Activated naive CD4-positive, alpha-beta T cell (primary cell): ENCODE measurements at regions not wholly inside any gene's neighbourhood (a gene's known extent, or its start where the extent isn't known, plus 50 kb on each side); places are given as distances from the start of the nearest gene placed in this dataset.
"Not testable (repeated sequence)": the region's sequence is repeated elsewhere in the genome, so short reads cannot be mapped to it uniquely, and the experiment has no call there.

ENCODE experiments used
- DNase-seq, 4 experiments: peaks; one replicate each; lab custom pipeline; 2025; lab: John Stamatoyannopoulos, UW

DNA sequence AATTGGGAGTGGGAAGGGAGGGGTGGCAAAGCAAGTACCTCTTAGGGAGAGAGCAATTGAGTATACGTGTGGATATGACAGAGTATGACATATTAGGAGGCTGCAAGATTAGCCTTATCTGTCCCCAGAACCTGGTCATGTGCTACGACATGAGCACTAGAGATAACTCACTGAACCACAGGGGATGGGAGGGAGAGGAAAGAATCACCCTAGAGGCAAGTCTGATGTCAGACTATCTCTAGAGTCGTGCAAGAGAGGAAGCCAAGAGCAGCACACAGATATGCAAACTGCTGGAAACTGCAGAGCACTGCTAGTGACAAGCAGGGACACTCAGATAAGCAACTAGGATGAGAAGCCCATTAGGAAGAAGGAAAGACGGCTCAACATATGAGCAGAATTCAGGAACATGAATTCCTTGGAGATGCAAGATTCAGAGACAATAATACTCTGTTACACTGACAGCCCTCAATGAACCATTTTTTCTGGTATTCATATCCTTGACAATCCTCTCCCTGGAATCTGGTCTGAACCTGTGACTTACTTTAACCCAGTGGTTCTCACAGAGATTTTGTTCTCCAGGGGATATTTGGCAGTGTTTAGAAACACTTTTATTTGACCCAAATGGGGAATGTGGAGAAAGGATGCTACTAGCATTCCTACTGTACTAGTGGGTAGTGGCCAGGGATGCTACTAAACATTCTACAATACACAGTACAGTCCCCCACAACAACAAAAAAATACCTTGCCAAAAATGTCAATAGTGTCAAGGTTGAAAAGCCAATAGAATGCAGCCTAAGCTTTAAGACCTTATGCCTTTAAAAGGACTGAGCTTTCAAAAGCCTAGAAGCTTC, 84.0 kb upstream of the BMP2K start:
- no peak for DNase-seq

DNA sequence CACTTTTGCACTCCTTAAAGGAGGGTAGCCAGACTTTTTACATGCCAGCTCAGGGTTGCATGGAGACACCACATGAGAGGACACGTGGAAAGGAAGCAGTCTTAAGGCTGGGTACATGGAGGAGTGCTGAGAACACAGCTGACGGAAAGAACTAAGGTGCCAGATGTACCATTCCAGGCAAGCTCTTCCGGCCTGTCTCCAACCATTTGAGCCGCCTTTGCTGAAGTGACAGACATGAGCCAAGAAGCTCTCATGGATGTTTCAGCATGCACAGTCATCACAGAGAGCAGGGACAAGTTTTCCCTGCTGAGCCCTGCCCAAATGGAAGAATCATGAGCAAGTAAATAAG, 83.4 kb upstream of the BMP2K start:
- DNase-seq, result no peak

- no peak for DNase-seq
Observed at GRCh38 chr4:78693777-78694456, 82.2 kb upstream of the BMP2K start.

GRCh38 chr4:78694457-78694787, 81.7 kb upstream of the BMP2K start:
- no peak for DNase-seq

GRCh38 chr4:78695910-78696309, 80.2 kb upstream of the BMP2K start:
- no peak for DNase-seq

DNA sequence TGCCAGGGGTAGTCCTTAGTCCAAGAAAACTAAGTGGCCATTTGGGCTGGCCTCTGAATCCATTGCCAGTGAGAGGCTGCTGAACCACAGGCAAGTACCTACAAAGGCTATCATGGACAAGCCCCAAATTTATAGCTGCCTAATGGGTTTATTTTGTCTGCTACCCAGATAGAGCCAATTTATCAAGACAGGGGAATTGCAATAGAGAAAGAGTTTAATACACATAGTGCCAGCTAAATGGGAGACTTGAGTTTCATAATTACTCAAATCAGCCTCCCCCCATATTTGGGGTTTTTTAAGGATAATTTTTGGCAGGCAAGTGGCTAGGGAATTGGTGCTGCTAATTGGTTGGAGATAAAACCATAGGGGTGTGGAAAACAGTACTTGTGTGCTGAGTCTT, 73.1 kb upstream of the BMP2K start:
- DNase-seq, result no peak

GRCh38 chr4:78704317-78704716, 71.8 kb upstream of the BMP2K start:
- DNase-seq, result no peak

- DNase-seq, result no peak
Observed at GRCh38 chr4:78704981-78705683, 71.0 kb upstream of the BMP2K start.

DNA sequence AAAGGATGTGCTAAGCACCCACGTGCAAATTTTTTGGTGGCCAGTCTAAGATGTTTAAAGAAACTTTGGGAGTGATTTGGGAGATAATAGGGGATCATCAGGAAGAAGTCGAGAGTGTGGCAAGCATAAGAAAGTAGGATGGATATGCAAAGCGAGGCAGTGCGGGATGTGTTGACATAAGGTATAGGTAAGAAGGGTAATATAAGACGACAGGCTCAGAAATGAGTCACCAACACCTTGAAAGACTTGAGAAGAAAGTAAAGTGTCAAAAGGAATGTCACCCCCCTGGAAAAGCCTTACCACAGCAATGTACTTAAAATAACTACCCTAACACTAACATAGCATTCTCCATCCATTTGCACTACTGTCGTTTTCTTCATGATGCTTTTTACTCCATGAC, 69.8 kb upstream of the BMP2K start:
- DNase-seq, result no peak

GRCh38 chr4:78707268-78707667, 68.9 kb upstream of the BMP2K start:
- no peak for DNase-seq

DNA sequence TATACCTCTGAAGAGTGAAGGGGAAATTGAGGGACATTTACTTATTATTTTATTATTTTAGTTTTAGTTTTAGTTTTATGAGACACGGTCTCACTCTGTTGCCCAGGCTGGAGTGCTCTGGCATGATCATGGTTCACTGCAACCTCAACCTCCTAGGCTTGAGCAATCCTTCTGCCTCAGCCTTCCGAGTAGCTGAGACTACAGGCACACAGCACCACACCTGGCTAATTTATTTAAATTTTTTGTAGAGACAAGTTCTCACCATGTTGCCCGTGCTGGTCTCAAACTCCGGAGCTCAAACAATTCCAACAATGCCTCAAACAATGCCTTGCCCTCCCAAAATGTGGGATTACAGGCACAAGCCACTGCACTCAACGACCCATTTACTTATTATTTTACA, 68.4 kb upstream of the BMP2K start:
- no peak for DNase-seq

GRCh38 chr4:78710536-78710935, 65.6 kb upstream of the BMP2K start:
- DNase-seq, result no peak

DNA sequence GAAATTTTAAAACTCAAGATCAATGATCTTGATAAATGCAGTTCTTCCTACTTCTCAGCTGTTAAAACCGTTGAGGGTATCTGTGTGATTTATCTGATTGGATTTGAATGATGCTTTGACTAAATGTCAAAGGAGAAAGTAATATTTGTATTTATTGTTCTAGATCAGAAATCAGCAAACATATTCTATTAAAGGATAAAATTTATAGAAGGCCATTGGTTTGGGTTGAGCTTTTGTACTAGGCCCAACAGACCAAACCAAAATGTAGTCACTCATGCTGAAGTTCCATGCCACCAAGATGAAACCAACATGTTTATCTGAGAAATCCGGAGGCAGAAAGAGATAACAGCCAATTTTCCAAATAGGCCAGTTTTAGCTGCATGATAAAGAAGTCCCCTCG, 64.5 kb upstream of the BMP2K start:
- no peak for DNase-seq

GRCh38 chr4:78714598-78714997, 61.6 kb upstream of the BMP2K start:
- DNase-seq, result not testable (repeated sequence)

- not testable (repeated sequence) for DNase-seq
Observed at GRCh38 chr4:78715372-78715771, 60.8 kb upstream of the BMP2K start.

DNA sequence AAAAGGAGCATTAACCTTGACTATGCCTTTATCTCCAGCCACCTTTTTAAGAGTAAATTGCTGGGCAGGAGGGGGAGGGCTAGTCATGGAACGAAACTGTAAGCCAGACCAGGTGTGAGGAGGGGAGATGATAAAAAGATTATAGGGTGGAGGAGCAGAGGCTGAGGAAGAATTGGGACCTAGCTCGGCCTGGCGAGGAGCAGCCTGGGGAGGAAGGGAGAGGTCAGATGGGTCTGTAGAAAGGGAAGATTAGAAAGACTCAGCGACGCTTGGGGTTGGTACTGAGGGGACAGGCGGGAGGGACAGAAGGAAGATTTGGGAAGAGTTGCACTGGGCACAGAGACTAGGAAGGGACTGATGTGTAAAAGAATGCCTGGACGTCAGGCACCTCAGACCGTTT, 58.4 kb upstream of the BMP2K start:
- DNase-seq, result not testable (repeated sequence)

GRCh38 chr4:78720204-78720603, 55.9 kb upstream of the BMP2K start:
- no peak for DNase-seq

DNA sequence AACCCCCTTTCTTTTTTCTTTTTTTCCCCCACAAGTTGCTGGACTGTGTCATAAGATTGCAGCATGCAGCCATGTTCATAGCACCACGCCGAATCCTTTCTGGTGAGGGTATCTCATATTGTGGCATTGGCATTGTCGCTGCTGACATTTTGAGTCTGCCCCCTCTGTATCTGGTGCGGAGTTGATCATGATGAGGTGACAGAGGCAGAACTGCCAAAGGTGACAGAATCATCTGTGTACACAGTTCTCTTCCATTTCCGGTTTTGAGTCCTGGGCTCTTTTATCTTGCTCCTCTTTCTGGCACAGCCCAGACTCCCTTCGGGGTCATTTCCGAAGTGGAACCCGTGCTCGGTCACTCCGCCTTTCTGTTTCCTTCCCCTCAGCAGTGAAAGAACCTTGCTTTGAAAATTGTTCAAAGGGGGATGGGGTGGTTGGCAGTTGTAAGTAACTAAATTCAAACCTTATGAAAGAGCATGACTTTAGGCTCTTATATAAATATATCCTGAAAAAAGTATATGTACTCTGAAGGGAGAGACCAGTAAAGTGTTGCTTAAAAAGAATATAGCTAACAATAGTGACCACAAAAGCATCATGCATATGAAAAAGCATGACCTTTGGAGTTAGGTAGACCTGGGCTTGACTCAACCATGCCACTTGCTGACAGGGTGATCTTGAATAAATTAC, 55.0 kb upstream of the BMP2K start:
- peak in 1 of 4 experiments; percentile 1 for DNase-seq

DNA sequence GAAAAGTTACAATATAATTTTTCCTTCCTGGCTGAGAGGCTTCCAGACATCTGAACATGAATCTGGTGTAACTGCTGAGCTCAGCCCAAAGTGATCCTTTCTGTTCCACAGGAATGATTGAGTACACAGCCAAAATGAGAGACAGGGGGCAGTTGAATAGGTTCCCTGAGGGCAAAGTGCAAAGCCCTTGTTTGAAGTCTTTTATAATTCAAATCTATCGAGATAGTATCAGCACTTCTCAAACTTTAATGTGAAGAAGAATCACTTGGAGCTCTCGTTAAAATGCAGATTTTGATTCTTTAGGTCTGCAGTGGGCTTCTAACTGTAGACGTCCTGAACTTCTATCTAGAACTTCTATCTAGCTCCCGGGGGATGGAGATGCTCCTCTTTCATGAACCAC, 54.4 kb upstream of the BMP2K start:
- no peak for DNase-seq

DNA sequence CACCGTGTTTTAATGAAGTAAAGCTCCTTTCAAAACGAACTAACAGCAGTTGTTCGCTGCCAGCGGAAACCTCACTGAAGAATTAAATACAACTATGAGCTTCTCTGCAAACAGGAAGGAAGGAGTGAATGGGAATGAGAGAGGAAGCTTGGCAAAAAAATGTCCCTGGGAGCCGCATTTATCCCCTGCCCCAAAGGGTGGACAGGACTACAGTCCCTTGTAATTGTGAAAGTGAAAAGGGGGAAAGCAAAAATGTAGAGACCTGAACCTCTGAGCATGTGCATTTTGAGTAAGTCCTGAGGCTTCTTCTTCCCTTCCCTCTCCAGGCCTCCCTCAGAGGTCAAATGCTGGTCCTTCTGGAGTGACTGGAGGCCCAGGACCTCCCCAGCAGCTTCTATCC, 53.8 kb upstream of the BMP2K start:
- DNase-seq, result no peak

DNA sequence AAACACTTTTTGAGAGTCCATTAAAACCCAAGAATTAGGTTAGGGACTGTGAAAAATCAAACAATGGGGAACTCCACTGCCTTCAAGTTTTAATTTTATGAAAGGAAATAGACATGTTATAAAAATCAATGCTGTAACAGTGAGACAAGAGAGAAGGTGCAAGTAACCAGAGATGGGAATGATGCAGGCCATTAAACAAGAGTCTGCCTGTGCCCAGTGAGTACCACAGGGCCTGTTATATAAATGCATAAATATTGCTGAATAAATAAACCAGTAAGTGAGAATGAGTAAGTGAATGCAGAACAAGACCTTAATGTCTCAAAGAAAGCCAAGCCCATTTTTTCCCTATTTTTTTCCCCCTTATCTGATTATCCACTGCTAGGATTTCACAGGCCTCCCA, 53.3 kb upstream of the BMP2K start:
- no peak for DNase-seq
